TTC549 (cell line): ENCODE measurements at regions not wholly inside any gene's neighbourhood (a gene's known extent, or its start where the extent isn't known, plus 50 kb on each side); places are given as distances from the start of the nearest gene placed in this dataset.

Experiments used
- FAIRE-seq: peaks from 2 replicates; lab custom pipeline; 2012; peaks lifted over from hg19 to GRCh38; lab: Jason Lieb, UNC

- FAIRE-seq, result no peak
These were observed 935.7 kb upstream of the PRMT6 start for GRCh38 chr1:106120789-106121188.

DNA sequence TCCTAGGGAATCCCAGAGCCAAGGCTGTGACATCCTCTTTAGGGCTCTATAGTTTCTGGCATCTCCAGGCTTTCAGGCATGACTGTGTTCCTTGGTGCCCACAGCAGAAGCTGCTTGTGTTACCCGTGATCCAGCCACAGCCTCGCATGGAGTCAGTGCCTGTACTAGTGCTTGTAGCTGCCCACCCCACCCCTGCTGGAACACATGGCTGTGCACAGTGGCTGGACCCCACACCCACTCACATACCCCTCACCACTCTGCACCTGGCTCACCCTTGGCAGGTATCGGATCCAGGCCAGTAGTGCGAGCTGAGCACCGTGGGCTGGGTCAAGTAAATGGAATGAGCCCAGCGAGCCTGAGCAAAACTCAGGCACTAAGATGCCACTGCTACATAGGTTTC, 934.7 kb upstream of the PRMT6 start:
- FAIRE-seq, result no peak

- no peak for FAIRE-seq
These were observed 921.9 kb upstream of the PRMT6 start for GRCh38 chr1:106134561-106134960.

DNA sequence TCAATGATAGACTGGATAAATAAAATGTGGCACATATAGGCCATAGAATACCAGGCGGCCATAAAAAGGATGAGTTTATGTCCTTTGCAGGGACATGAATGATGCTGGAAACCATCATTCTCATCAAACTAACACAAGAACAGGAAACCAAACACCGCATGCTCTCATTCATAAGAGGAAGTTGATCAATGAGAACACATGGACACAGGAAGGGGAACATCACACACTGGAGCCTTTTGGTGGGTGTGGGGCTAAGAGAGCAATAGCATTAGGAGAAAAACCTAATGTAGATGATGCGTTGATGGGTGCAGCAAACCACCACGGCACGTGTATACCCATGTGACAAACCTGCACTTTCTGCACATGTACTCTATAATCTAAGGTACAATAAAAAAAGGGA, 883.4 kb upstream of the PRMT6 start:
- FAIRE-seq, result no peak

GRCh38 chr1:106178791-106179190, 877.7 kb upstream of the PRMT6 start:
- no peak for FAIRE-seq

DNA sequence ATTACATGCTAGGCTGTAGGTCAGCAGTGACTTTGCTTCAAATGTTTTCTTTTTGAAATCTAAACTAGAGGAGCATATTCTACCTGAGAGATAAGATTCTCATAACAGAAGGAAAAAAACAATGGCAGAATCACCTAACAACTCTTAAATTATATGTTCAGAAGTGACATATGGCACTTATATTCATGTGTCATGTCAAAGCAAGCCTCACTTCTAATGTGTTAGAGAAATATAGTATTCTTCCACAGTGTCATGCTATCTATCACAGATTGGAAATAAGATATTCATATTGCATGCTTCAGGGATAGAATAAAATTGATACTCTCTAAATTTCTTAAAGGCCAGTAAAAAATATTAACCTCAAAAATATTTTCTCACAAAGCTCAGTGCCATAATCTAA, 874.6 kb upstream of the PRMT6 start:
- no peak for FAIRE-seq

DNA sequence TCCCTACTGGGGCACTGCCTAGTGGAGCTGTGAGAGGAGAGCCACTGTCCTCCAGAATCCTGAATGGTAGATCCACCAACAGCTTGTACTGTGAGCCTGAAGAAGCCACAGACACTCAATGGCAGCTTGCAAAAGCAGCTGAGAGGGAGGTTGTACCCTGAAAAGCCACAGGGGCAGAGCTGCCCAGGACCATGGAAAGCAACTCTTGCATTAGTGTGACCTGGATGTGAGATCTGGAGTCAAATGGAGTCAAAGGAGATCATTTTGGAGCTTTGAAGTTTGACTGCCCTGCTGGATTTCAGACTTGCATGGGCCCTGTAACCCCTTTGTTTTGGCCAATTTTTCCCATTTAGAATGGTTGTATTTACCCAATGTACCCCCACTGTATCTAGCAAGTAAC, 871.4 kb upstream of the PRMT6 start:
- no peak for FAIRE-seq

- FAIRE-seq, result no peak
These were observed 866.7 kb upstream of the PRMT6 start for GRCh38 chr1:106189780-106190179.

- FAIRE-seq, result no peak
These were observed 862.3 kb upstream of the PRMT6 start for GRCh38 chr1:106194206-106194605.

- no peak for FAIRE-seq
These were observed 855.8 kb upstream of the PRMT6 start for GRCh38 chr1:106200711-106201110.

- FAIRE-seq, result no peak
These were observed 849.3 kb upstream of the PRMT6 start for GRCh38 chr1:106207185-106207584.

- FAIRE-seq, result no peak
These were observed 838.7 kb upstream of the PRMT6 start for GRCh38 chr1:106217765-106218164.

GRCh38 chr1:106222403-106222802, 834.1 kb upstream of the PRMT6 start:
- no peak for FAIRE-seq

DNA sequence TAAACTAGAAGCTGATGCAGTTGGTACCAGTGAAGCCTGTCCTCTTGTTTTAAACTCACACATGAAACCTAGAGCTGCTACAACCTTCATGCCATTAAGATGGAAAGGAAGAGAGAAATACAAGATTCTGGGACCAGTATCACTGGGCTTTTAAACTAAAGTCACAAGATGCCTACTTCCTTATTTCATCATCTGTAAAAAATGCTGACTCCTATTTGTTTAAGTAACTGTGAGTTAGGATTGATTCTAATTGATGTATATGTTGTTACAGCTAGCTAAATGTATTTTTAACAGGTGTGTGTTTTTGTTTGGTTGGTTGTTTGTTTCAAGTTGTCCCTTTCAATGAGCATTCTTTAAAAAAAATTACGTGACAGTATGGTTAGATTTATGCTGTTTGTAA, 833.3 kb upstream of the PRMT6 start:
- no peak for FAIRE-seq

DNA sequence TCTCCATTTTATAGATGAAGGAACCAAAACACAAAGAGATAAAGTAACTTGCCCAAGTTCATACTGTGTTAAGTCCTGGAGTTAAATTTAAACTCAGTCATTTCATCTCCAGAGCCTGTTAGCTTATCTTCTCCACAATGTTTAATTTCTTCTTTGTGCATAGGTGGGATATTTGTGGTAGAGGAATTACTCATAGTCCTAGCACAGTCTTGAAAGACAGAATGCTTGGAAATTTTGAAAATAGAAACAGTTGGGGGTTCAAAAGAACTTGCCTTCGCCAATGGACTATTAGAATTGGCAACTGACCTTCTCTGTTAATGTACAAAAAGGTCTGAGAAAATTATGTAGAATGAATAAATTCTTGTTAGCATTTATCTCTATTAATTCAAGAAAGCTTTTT, 832.0 kb upstream of the PRMT6 start:
- no peak for FAIRE-seq

DNA sequence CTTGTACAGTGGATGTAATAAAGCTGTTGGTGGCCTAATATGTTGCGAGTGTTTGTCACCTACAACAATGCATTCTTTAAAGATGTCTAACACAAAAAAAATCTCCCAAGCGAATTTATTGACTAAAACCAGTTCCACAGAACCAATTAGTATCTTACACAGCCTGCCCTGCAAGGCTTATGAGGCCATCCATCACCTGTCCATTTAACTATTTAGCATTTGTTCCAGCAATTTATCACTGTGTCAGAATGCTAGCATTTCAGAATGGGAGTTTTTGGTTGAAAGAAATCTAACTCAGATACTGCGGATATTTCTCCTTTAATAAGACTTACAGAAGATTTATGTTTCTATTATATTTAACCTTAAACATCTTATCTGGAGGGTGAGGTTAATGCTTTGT, 831.1 kb upstream of the PRMT6 start:
- no peak for FAIRE-seq

DNA sequence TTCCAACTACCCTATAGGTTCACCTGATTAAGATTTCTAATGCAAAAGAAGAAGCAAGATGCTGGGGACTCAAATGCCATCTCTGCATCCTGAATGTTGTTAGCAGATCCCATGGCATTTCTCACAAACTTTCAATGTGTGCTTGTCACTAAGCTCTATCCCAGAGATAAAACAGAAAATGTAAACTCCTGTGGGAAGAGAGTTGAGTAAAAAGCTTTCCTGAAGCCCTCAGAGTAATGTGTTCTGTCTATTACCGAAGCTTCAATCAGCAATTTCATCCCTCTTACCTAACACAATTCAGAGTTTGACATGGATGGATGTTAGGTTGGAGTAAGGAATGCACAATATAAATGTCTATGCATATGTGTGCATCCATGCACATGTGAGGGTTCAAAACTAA, 829.9 kb upstream of the PRMT6 start:
- FAIRE-seq, result no peak

DNA sequence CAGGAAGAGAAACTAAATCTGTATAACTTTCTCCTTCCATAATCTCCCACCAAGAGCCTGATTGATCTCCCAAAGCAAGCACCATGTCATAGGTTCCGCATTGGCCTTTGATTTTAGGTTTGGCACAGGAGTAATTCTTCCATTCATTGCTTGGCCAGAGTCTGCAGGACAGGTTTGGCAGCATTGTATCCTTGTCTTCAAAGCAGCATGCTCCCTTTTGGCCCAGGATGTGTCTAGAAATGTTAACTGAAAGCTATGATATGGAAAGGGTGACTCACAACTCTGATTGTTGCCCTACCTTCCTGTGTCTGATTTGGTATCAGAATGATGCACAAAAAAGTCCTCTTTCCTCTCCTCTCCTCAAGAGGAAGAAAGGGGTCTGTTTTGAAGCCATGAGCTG, 824.3 kb upstream of the PRMT6 start:
- no peak for FAIRE-seq

DNA sequence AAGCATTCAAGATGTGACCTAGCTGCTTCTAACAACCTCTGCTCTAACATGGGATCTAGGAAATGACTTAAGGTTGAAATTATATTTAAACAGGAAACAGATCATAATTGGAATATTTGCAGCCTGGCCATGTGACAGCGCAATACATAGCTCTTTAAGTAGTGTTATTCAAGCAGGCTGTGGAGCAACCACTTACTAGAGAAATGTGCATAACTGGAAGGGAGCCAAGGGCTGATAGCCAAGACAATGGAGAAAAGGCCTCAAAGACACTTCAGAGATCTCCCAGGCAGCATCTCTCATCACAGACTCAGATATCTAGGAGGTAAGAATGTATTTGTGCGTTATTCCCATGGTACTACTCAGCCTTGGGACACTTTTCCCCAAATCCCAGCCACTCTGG, 823.0 kb upstream of the PRMT6 start:
- no peak for FAIRE-seq

DNA sequence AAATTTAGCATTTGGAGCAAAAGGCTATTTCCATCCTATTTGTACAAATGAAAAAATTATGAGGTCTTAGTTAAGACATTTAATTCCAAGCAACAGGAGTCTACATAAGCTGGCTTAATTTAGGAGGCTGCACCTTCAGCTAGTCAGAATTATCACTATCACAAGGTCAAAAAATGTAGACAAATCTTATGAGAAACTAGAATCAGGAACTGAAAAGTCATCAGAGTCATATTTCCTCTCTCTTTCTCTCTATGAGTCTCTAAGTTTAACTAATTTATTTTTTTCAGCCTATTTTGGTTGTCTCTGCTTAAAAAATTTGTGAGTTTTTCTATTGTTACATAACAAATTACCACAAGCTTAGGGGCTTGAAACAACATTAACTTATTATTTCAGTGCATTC, 807.1 kb upstream of the PRMT6 start:
- FAIRE-seq, result no peak

DNA sequence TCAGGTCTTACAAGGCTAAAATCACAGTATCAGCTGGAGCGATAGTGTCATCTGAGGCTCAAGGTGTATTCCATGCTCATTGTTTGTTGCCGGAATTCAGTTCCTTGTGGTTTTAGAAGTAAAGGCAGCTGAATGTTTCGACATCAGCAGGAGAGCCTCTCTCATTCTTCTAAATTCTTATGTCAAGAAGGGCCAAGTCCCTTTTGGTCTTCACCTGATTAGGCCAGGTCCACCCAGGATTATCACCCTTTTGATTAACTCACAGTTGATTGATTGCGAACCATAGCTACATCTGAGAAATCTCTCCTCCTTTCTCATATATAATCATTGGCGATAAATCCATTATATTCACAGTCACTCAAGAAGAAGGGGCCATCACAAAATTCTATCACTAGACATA, 806.7 kb upstream of the PRMT6 start:
- FAIRE-seq, result no peak

- FAIRE-seq, result no peak
These were observed 801.7 kb upstream of the PRMT6 start for GRCh38 chr1:106254748-106255147.

- no peak for FAIRE-seq
These were observed 789.7 kb upstream of the PRMT6 start for GRCh38 chr1:106266786-106267185.

- FAIRE-seq, result no peak
These were observed 788.4 kb upstream of the PRMT6 start for GRCh38 chr1:106268070-106268469.

GRCh38 chr1:106276871-106277270, 779.6 kb upstream of the PRMT6 start:
- no peak for FAIRE-seq

DNA sequence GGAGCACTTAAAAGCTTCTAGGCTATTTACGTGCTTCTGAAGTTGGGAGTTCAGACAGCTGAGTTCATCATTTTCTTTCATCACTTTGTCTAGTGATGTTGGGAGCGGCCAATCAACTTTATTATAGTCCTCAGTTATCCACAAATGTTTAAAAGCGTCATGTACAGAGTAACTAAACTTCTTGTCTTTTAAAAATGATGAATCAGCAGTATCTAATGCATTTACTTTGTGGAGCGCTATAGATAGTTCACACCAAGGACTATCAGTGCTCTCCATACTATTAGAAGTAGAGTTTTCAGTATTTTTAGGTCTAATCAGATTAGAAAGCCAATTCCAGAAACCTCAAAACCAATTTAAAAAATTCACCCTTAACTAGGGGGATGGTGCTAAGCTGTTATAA, 778.7 kb upstream of the PRMT6 start:
- no peak for FAIRE-seq
